PC-3 (cell line): ENCODE measurements at regions not wholly inside any gene's neighbourhood (a gene's known extent, or its start where the extent isn't known, plus 50 kb on each side); places are given as distances from the start of the nearest gene placed in this dataset.

ENCODE experiments used
- ATAC-seq: fragments of 200-7000 bp; cut with Tn5 transposase; 2 replicates; pipeline ENCODE4 v1.9.1; 2020; ENCODE audit warnings: mild to moderate bottlenecking, moderate library complexity
- BruUV-seq: library from RNA; stranded (reverse); fragments of 400-500 nt; replicated peaks from 2 replicates; lab custom pipeline; 2021; lab: Mats Ljungman, UMichigan
- CTCF ChIA-PET: fragments of 300-600 bp; sonication (Branson Sonifier 250); formaldehyde crosslinking; loops from one replicate; lab custom pipeline; 2022; ENCODE audit warnings: antibody characterized with exemption; lab: Charles Lee
- POLR2A ChIA-PET: fragments of 300-600 bp; sonication (Branson Sonifier 250); formaldehyde crosslinking; loops from one replicate; lab custom pipeline; 2022; ENCODE audit warnings: antibody characterized with exemption; ENCODE audit not compliant: unreplicated experiment; lab: Charles Lee
- DNase-seq: peaks from one replicate; pipeline ENCODE4 v3.0.0-alpha.2; 2015
- H2AFZ ChIP-seq: fragments of 300-600 bp; sonication (generic); 2 replicates; pipeline ENCODE4 v1.6.0; 2016; ENCODE audit warnings: antibody characterized with exemption, low read length
- H3F3A ChIP-seq: fragments of 300-600 bp; sonication (generic); one replicate; pipeline ENCODE4 v1.6.0; 2017; ENCODE audit warnings: antibody characterized with exemption, low read length, control low read depth, mild to moderate bottlenecking; ENCODE audit not compliant: unreplicated experiment
- H3K27ac ChIP-seq: fragments of 300-600 bp; sonication (generic); 2 replicates; pipeline ENCODE4 v1.5.1; 2016; ENCODE audit warnings: mild to moderate bottlenecking, low read length
- H3K27me3 ChIP-seq: fragments of 300-600 bp; sonication (generic); 2 replicates; pipeline ENCODE4 v1.6.1; 2016; ENCODE audit warnings: low read length, mixed read lengths
- H3K36me3 ChIP-seq: fragments of 300-600 bp; sonication (generic); 2 replicates; pipeline ENCODE4 v1.6.1; 2016; ENCODE audit warnings: low read depth, mixed run types, low read length, mixed read lengths
- H3K4me1 ChIP-seq: fragments of 300-600 bp; sonication (generic); 2 replicates; pipeline ENCODE4 v1.5.1; 2016; ENCODE audit warnings: low read length; ENCODE audit not compliant: insufficient read depth
- H3K4me2 ChIP-seq: fragments of 300-600 bp; sonication (generic); 2 replicates; pipeline ENCODE4 v1.6.0; 2016; ENCODE audit warnings: low read length
- H3K4me3 ChIP-seq: fragments of 300-600 bp; sonication (generic); 2 replicates; pipeline ENCODE4 v1.5.1; 2016; ENCODE audit warnings: mild to moderate bottlenecking, low read length, mixed read lengths
- H3K79me2 ChIP-seq: fragments of 300-600 bp; sonication (generic); 2 replicates; pipeline ENCODE4 v1.6.1; 2017; ENCODE audit warnings: low read length, mixed read lengths
- H3K9ac ChIP-seq: fragments of 300-600 bp; sonication (generic); 2 replicates; pipeline ENCODE4 v1.6.0; 2016; ENCODE audit warnings: mild to moderate bottlenecking, low read length
- H3K9me2 ChIP-seq: fragments of 300-600 bp; sonication (generic); replicated peaks from 2 replicates; pipeline ENCODE4 v1.6.1; 2016; ENCODE audit warnings: mixed run types, low read length, mixed read lengths
- H3K9me3 ChIP-seq: fragments of 300-600 bp; sonication (generic); 2 replicates; pipeline ENCODE4 v1.6.1; 2016; ENCODE audit warnings: low read length, mixed read lengths
- H4K20me1 ChIP-seq: fragments of 300-600 bp; sonication (generic); 2 replicates; pipeline ENCODE4 v1.6.1; 2016; ENCODE audit warnings: low read length, mixed read lengths
- CTCF ChIP-seq: fragments of 300-600 bp; sonication (generic); conservative IDR thresholded peaks from 2 replicates; pipeline ENCODE4 v1.5.1; 2017; ENCODE audit warnings: antibody characterized with exemption, low read depth, mild to moderate bottlenecking, low read length
- EZH2 ChIP-seq: fragments of 300-600 bp; sonication (generic); IDR thresholded peaks from one replicate; pipeline ENCODE4 v1.6.1; 2017; ENCODE audit warnings: antibody characterized with exemption, mild to moderate bottlenecking, low read length; ENCODE audit not compliant: unreplicated experiment
- EZH2phosphoT487 ChIP-seq: fragments of 300-600 bp; sonication (generic); IDR thresholded peaks from 2 replicates; pipeline ENCODE4 v1.6.1; 2018; ENCODE audit warnings: mild to moderate bottlenecking, antibody characterized with exemption, low read length, borderline replicate concordance
- intact Hi-C: fragments of 100-400 bp; cut with micrococcal nuclease; formaldehyde crosslinking; loops from 2 replicates; pipeline ENCODE4 v1.9.0; 2023

- BruUV-seq, result no TSS peak
- ATAC-seq (no peak), DNase-seq (no peak)
- Histone ChIP-seq H4K20me1 (no peaks in the 10 kb centered on the region), H3K9ac (no peak overlapping the region), H2AFZ (no peak overlapping the region), H3K27ac (no peak overlapping the region), H3K4me2 (no peak overlapping the region), H3K9me2 (no peaks in the 10 kb centered on the region), H3F3A (no peaks in the 10 kb centered on the region), H3K9me3 (no peaks in the 10 kb centered on the region), H3K27me3 (peaks cover 36% of the 10 kb centered on the region), H3K4me1 (no peaks in the 10 kb centered on the region), H3K36me3 (no peaks in the 10 kb centered on the region), H3K79me2 (no peaks in the 10 kb centered on the region), H3K4me3 (no peak overlapping the region)
- intact Hi-C loops, result no loop called here
- TF ChIP-seq EZH2phosphoT487, result no peak
- no peak for TF ChIP-seq CTCF
- no peak for TF ChIP-seq EZH2
- ChIA-PET POLR2A (no interaction called here), CTCF (no interaction called here)
These were observed 118.9 kb downstream of the TMEM182 start for GRCh38 chr2:102880731-102881130.

- CTCF ChIA-PET, result no interaction called here
- Histone ChIP-seq H3K79me2 (no peaks in the 10 kb centered on the region), H3K4me3 (no peak overlapping the region), H3K36me3 (no peaks in the 10 kb centered on the region), H3F3A (no peaks in the 10 kb centered on the region), H4K20me1 (no peaks in the 10 kb centered on the region), H3K4me2 (no peak overlapping the region), H3K9me3 (no peaks in the 10 kb centered on the region), H3K27me3 (peaks cover 62% of the 10 kb centered on the region), H3K9ac (no peak overlapping the region), H3K4me1 (no peaks in the 10 kb centered on the region), H3K27ac (no peak overlapping the region), H3K9me2 (no peaks in the 10 kb centered on the region), H2AFZ (no peak overlapping the region)
- intact Hi-C loops, result no loop called here
- POLR2A ChIA-PET, result no interaction called here
- ATAC-seq (no peak), DNase-seq (no peak)
- BruUV-seq, result no TSS peak
- TF ChIP-seq EZH2phosphoT487 (no peak), EZH2 (no peak), CTCF (no peak)
These were observed 124.5 kb downstream of the TMEM182 start for GRCh38 chr2:102886216-102886893.

GRCh38 chr2:102888514-102888913 lies 126.7 kb downstream of the TMEM182 start:
- ChIA-PET POLR2A (no interaction called here), CTCF (no interaction called here)
- Histone ChIP-seq H3K9me2 (no peaks in the 10 kb centered on the region), H3K4me3 (no peak overlapping the region), H3F3A (no peaks in the 10 kb centered on the region), H2AFZ (no peak overlapping the region), H3K36me3 (no peaks in the 10 kb centered on the region), H3K9ac (no peak overlapping the region), H3K27ac (no peak overlapping the region), H4K20me1 (no peaks in the 10 kb centered on the region), H3K27me3 (peaks cover 68% of the 10 kb centered on the region), H3K9me3 (no peaks in the 10 kb centered on the region), H3K79me2 (no peaks in the 10 kb centered on the region), H3K4me2 (no peak overlapping the region), H3K4me1 (no peaks in the 10 kb centered on the region)
- no peak for TF ChIP-seq CTCF
- no peak for TF ChIP-seq EZH2
- no peak for TF ChIP-seq EZH2phosphoT487
- DNase-seq (no peak), ATAC-seq (no peak)
- no TSS peak for BruUV-seq
- intact Hi-C loops, result no loop called here
